ENCODE measurements at regions not wholly inside any gene's neighbourhood (a gene's known extent, or its start where the extent isn't known, plus 50 kb on each side); places are given as distances from the start of the nearest gene placed in this dataset.

GRCh38 chr15:93266291-93266690 lies 177.3 kb upstream of the RGMA start:
- TF ChIP-seq, protein P1, sequence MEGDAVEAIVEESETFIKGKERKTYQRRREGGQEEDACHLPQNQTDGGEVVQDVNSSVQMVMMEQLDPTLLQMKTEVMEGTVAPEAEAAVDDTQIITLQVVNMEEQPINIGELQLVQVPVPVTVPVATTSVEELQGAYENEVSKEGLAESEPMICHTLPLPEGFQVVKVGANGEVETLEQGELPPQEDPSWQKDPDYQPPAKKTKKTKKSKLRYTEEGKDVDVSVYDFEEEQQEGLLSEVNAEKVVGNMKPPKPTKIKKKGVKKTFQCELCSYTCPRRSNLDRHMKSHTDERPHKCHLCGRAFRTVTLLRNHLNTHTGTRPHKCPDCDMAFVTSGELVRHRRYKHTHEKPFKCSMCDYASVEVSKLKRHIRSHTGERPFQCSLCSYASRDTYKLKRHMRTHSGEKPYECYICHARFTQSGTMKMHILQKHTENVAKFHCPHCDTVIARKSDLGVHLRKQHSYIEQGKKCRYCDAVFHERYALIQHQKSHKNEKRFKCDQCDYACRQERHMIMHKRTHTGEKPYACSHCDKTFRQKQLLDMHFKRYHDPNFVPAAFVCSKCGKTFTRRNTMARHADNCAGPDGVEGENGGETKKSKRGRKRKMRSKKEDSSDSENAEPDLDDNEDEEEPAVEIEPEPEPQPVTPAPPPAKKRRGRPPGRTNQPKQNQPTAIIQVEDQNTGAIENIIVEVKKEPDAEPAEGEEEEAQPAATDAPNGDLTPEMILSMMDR (IDR thresholded peaks at IDR 0.05; ENCODE audit: borderline replicate concordance, extremely low read depth, low read length, poor library complexity, severe bottlenecking) = no peak
- TF ChIP-seq EZH2 (IDR thresholded peaks at IDR 0.05; ENCODE audit: borderline replicate concordance, low read depth, low read length, severe bottlenecking) = no peak
